ENCODE measurements at regions not wholly inside any gene's neighbourhood (a gene's known extent, or its start where the extent isn't known, plus 50 kb on each side); places are given as distances from the start of the nearest gene placed in this dataset.

DNA sequence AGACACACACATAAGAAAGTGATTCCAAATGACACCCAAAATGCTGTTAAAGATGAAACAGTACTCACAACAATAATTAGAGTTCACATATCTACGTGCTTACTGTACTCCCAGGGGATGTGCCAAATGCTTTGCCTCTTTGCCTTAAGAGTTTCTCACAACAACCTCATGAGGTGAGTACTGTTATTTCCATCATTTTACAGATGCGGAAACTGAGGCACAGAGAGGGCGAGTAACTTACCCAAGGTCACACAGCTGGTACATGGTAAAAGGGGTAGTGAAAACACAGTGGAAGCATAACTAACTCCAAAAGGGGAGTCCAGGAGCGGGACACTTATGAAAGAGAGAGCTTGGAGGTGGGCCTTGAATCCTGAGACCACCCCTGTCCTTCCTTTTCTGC lies 171.8 kb downstream of the ACTL8 start:
- no peaks in the 10 kb centered on the region for H3K9me3 ChIP-seq
- no peaks in the 10 kb centered on the region for H3K4me1 ChIP-seq (ENCODE audit: low read depth)
- no peak for DNase-seq
- intact Hi-C loops (cut with DNase I, micrococcal nuclease) = loop anchor here in 1 of 2 donors (10.0 kb wide), 1 partner anchor 178 kb away; the partner anchor contains the start of gene IGSF21
- H3K4me3 ChIP-seq = no peak overlapping the region
- ATAC-seq = no peak
- no peaks in the 10 kb centered on the region for H3K36me3 ChIP-seq (ENCODE audit: low read depth)
- TF ChIP-seq CTCF (IDR thresholded peaks at IDR 0.05) = no peak

- no peak for ATAC-seq
- Histone ChIP-seq H3K36me3 (ENCODE audit: low read depth) (no peaks in the 10 kb centered on the region), H3K9me3 (no peaks in the 10 kb centered on the region), H3K4me1 (ENCODE audit: low read depth) (no peaks in the 10 kb centered on the region), H3K4me3 (no peak overlapping the region)
- intact Hi-C loops (cut with DNase I, micrococcal nuclease) = loop anchor here in 1 of 2 donors (10.0 kb wide), 1 partner anchor 177 kb away; the partner anchor contains the start of gene IGSF21
- DNase-seq = no peak
- TF ChIP-seq CTCF (IDR thresholded peaks at IDR 0.05) = no peak
These were observed 172.8 kb downstream of the ACTL8 start for GRCh38 chr1:17927952-17928351.

- intact Hi-C loops (cut with DNase I, micrococcal nuclease) = loop anchor here in 1 of 2 donors (10.0 kb wide), 1 partner anchor 176 kb away; the partner anchor contains the start of gene IGSF21
- no peak overlapping the region for H3K4me3 ChIP-seq
- no peaks in the 10 kb centered on the region for H3K36me3 ChIP-seq (ENCODE audit: low read depth)
- H3K9me3 ChIP-seq = no peaks in the 10 kb centered on the region
- H3K4me1 ChIP-seq (ENCODE audit: low read depth) = no peaks in the 10 kb centered on the region
- no peak for TF ChIP-seq CTCF (IDR thresholded peaks at IDR 0.05)
- DNase-seq = no peak
- no peak for ATAC-seq
These were observed 174.1 kb downstream of the ACTL8 start for GRCh38 chr1:17929224-17929623.

DNA sequence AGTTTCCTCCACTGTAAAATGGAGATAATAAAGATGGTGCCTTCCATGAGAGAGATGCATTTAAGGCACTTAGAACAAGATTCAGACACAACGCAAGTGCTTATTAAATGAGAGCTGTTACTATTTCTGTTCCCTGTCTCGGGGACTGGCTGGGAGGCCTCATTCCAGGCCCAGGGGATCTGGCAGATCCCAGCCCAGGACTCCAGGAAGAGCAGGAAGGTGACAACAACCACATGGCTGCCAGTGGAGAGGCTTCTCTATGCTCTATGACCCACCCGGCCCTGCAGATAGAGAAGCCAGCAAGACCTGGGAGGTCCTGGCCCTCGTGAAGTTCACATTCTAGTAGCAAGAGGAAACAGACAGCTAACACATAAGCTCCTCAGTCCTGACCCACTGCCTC lies 175.5 kb downstream of the ACTL8 start:
- no peaks in the 10 kb centered on the region for H3K9me3 ChIP-seq
- no peak for ATAC-seq
- H3K4me1 ChIP-seq (ENCODE audit: low read depth) = peaks cover 8% of the 10 kb centered on the region
- no peak for TF ChIP-seq CTCF (IDR thresholded peaks at IDR 0.05)
- no peak for DNase-seq
- H3K4me3 ChIP-seq = no peak overlapping the region
- no peaks in the 10 kb centered on the region for H3K36me3 ChIP-seq (ENCODE audit: low read depth)
- intact Hi-C loops (cut with DNase I, micrococcal nuclease) = no loop called here

DNA sequence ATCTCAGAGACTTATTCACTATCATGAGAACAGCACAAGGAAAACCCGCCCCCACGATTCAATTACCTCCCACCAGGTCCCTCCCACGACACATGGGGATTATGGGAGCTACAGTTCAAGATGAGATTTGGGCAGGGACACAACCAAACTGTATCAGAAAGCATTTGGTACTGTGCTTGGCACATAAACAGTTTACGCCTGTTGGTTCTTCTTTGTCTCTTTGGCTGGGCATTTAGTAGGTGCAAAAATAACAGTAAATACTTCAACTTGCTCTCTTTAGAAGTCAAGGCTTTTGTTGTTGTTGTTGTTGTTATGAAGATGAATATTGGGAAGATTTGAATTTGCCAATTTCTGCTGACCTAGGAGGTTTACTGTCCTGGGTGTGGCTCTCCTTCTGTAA lies 175.4 kb upstream of the IGSF21 start:
- TF ChIP-seq CTCF (IDR thresholded peaks at IDR 0.05) = no peak
- H3K4me1 ChIP-seq (ENCODE audit: low read depth) = peaks cover 8% of the 10 kb centered on the region
- DNase-seq = no peak
- no peaks in the 10 kb centered on the region for H3K9me3 ChIP-seq
- H3K4me3 ChIP-seq = no peak overlapping the region
- intact Hi-C loops (cut with DNase I, micrococcal nuclease) = no loop called here
- no peak for ATAC-seq
- H3K36me3 ChIP-seq (ENCODE audit: low read depth) = no peaks in the 10 kb centered on the region

DNA sequence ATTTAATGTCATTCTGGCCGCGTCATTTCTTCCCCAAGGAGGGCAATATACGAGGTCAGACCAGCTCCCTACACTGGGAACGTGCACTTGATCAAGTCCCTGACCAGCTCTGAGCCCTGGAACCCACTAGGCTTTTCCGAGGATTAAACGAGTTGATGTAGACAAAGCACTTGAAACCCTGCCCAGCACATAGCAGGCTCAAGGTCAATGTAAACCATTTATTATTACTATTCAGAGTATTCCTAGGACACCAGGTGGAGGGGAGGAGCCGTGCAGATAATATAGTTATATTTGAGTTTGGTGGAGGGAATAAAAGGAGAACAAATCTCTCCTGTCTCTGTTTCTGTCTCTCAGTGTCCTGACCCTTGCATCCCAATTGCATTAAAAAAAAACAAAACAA lies 174.1 kb upstream of the IGSF21 start:
- DNase-seq = no peak
- Histone ChIP-seq H3K4me3 (no peak overlapping the region), H3K9me3 (no peaks in the 10 kb centered on the region), H3K4me1 (ENCODE audit: low read depth) (peaks cover 8% of the 10 kb centered on the region), H3K36me3 (ENCODE audit: low read depth) (no peaks in the 10 kb centered on the region)
- intact Hi-C loops (cut with DNase I, micrococcal nuclease) = no loop called here
- TF ChIP-seq CTCF (IDR thresholded peaks at IDR 0.05) = no peak
- ATAC-seq = no peak
